Ovary (tissue), 7 donors: ENCODE measurements at regions not wholly inside any gene's neighbourhood (a gene's known extent, or its start where the extent isn't known, plus 50 kb on each side); places are given as distances from the start of the nearest gene placed in this dataset.

Experiments used
- DNase-seq, 5 donors: peaks; one replicate each; pipeline ENCODE4 v3.0.0-alpha.2; 2019 to 2020
- H3K27ac ChIP-seq, 2 donors: fragments of 200-600 bp; one replicate each; pipeline versions ENCODE4 v1.5.1 to v1.8.0; 2019 to 2022
- H3K27me3 ChIP-seq: fragments of 200-600 bp; one replicate; pipeline ENCODE4 v1.8.0; 2022
- H3K36me3 ChIP-seq: fragments of 200-600 bp; sonication (generic); one replicate; pipeline ENCODE4 v1.5.1; 2019
- H3K4me1 ChIP-seq: one replicate; pipeline ENCODE4 v1.8.1; 2013; ENCODE audit warnings: mild to moderate bottlenecking, moderate library complexity; ENCODE audit not compliant: insufficient read depth
- H3K4me3 ChIP-seq: fragments of 200-600 bp; sonication (generic); one replicate; pipeline ENCODE4 v1.5.1; 2017
- H3K9me3 ChIP-seq, 2 donors: fragments of 200-600 bp in 1 of 2; sonication (generic) in 1 of 2; one replicate each; pipeline versions ENCODE4 v1.5.1 to v1.8.1; 2013 to 2019; ENCODE audit warnings: mild to moderate bottlenecking in 1 of 2, moderate library complexity in 1 of 2
- CTCF ChIP-seq, 3 donors: fragments of 450-650 bp in 2 of 3; fragments of 200-600 bp in 1 of 3; IDR thresholded peaks; one replicate each; pipeline versions ENCODE4 v1.5.1 to v1.8.0; 2016 to 2022; ENCODE audit warnings: antibody characterized with exemption in 3 of 3, mild to moderate bottlenecking in 1 of 3
- EP300 ChIP-seq: sonication (generic); formaldehyde crosslinking; IDR thresholded peaks from one replicate; pipeline ENCODE4 v1.6.1; 2017; ENCODE audit warnings: antibody characterized with exemption
- POLR2A ChIP-seq: fragments of 450-650 bp; IDR thresholded peaks from one replicate; pipeline ENCODE4 v1.6.1; 2017; ENCODE audit warnings: antibody characterized with exemption, mild to moderate bottlenecking, moderate library complexity
- WGBS, 3 donors: extraction: QIAGEN DNeasy Blood & Tissue Kit in 1 of 3; methylation state at CpG; one replicate each; pipeline versions ENCODE4 v1.1.5 to v1.1.7; 2013 to 2017; 5-methylcytosine and 5-hydroxymethylcytosine counted together
- intact Hi-C, 4 donors: fragments of 100-400 bp; cut with DNase I; formaldehyde crosslinking; loops; one replicate each; pipeline versions ENCODE4 v1.11.0 to v1.15.1; 2022 to 2023
- donor health status: DM: no; HTN: no; CAD: no; lungs with moderate emphysema.
- donor health status: DM: no; HTN: no; CAD: no.
- donor health status: Bipolar disorder and iron deficiency.
- donor health status: DM: no; HTN: no; CAD: no.
- donor health status: DM: yes; HTN: yes; CAD: no.

GRCh38 chr16:74232806-74233465 is 63.7 kb upstream of the PSMD7 start:
- no peak for DNase-seq
- no peak overlapping the region for H3K4me3 ChIP-seq
- no peaks in the 10 kb centered on the region for H3K4me1 ChIP-seq
- no peaks in the 10 kb centered on the region for H3K27me3 ChIP-seq
- H3K36me3 ChIP-seq, result no peaks in the 10 kb centered on the region
- H3K27ac ChIP-seq, result no peak overlapping the region
- no peaks in the 10 kb centered on the region for H3K9me3 ChIP-seq
- 62 to 76% (median 69%) methylated on average over 2 of the region's 2 CpGs for WGBS, 3 donors
- no peak for TF ChIP-seq EP300
- intact Hi-C loops, result no loop called here

GRCh38 chr16:74230126-74230525 is 66.5 kb upstream of the PSMD7 start:
- TF ChIP-seq CTCF (IDR thresholded peaks at IDR 0.05), result no peak
- TF ChIP-seq POLR2A, result no peak
- no peak for TF ChIP-seq EP300
- intact Hi-C loops, result no loop called here
- Histone ChIP-seq H3K9me3 (no peaks in the 10 kb centered on the region), H3K4me3 (no peak overlapping the region), H3K27me3 (no peaks in the 10 kb centered on the region), H3K4me1 (no peaks in the 10 kb centered on the region), H3K36me3 (no peaks in the 10 kb centered on the region), H3K27ac (no peak overlapping the region)
- 78 to 88% (median 82%) methylated on average over 6 of the region's 6 CpGs for WGBS, 3 donors
- no peak for DNase-seq

- Histone ChIP-seq H3K4me1 (no peaks in the 10 kb centered on the region), H3K27me3 (no peaks in the 10 kb centered on the region), H3K4me3 (no peak overlapping the region), H3K9me3 (no peaks in the 10 kb centered on the region), H3K27ac (no peak overlapping the region), H3K36me3 (no peaks in the 10 kb centered on the region)
- WGBS, 3 donors, result 15 to 22% (median 21%) methylated on average over 6 of the region's 6 CpGs
- TF ChIP-seq POLR2A, result no peak
- TF ChIP-seq EP300, result no peak
- intact Hi-C loops, result no loop called here
- no peak for DNase-seq
Measured at GRCh38 chr16:74226338-74226954, 70.2 kb upstream of the PSMD7 start.

- no peak overlapping the region for H3K27ac ChIP-seq
- H3K4me3 ChIP-seq, result no peak overlapping the region
- H3K36me3 ChIP-seq, result no peaks in the 10 kb centered on the region
- TF ChIP-seq POLR2A (no peak), CTCF (IDR thresholded peaks at IDR 0.05) (no peak), EP300 (no peak)
- no peaks in the 10 kb centered on the region for H3K27me3 ChIP-seq
- H3K4me1 ChIP-seq, result no peaks in the 10 kb centered on the region
- intact Hi-C loops, result no loop called here
- 46 to 60% (median 54%) methylated on average over 10 of the region's 10 CpGs for WGBS, 3 donors
- H3K9me3 ChIP-seq, result no peaks in the 10 kb centered on the region
- no peak for DNase-seq
Measured at GRCh38 chr16:74224828-74225612, 71.6 kb upstream of the PSMD7 start.

GRCh38 chr16:74221828-74222227 is 74.8 kb upstream of the PSMD7 start:
- no peaks in the 10 kb centered on the region for H3K36me3 ChIP-seq
- WGBS, 3 donors, result 78 to 91% (median 86%) methylated on average over 3 of the region's 3 CpGs
- no peak for TF ChIP-seq POLR2A
- no peak for TF ChIP-seq CTCF (IDR thresholded peaks at IDR 0.05)
- no peak for TF ChIP-seq EP300
- no peak overlapping the region for H3K4me3 ChIP-seq
- H3K27me3 ChIP-seq, result no peaks in the 10 kb centered on the region
- no peaks in the 10 kb centered on the region for H3K9me3 ChIP-seq
- no peaks in the 10 kb centered on the region for H3K4me1 ChIP-seq
- DNase-seq, result no peak
- H3K27ac ChIP-seq, result no peak overlapping the region
- intact Hi-C loops, result no loop called here
